ENCODE measurements at regions not wholly inside any gene's neighbourhood (a gene's known extent, or its start where the extent isn't known, plus 50 kb on each side); places are given as distances from the start of the nearest gene placed in this dataset.

DNA sequence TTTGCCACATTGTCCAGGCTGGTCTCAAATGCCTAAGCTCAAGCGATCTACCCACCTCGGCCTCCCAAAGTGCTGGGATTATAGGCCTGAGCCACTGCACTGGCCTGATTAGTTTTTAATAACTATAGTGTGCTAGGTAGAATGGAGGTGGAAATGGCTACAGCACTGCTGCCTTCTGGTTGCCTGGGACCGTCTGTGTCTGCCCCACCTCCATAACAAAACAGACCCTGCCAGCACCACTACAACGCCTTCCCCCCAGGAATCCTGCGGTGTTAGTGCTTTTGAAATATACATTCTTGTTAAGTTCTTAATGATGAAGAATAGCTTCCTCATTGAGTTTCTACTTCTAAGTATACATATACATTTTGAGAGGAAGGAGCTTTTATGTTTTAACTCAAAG lies 148.2 kb upstream of the ITGA6 start:
- TF ChIP-seq, protein P1, sequence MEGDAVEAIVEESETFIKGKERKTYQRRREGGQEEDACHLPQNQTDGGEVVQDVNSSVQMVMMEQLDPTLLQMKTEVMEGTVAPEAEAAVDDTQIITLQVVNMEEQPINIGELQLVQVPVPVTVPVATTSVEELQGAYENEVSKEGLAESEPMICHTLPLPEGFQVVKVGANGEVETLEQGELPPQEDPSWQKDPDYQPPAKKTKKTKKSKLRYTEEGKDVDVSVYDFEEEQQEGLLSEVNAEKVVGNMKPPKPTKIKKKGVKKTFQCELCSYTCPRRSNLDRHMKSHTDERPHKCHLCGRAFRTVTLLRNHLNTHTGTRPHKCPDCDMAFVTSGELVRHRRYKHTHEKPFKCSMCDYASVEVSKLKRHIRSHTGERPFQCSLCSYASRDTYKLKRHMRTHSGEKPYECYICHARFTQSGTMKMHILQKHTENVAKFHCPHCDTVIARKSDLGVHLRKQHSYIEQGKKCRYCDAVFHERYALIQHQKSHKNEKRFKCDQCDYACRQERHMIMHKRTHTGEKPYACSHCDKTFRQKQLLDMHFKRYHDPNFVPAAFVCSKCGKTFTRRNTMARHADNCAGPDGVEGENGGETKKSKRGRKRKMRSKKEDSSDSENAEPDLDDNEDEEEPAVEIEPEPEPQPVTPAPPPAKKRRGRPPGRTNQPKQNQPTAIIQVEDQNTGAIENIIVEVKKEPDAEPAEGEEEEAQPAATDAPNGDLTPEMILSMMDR (IDR thresholded peaks at IDR 0.05), result no peak
- TF ChIP-seq EZH2 (IDR thresholded peaks at IDR 0.05; ENCODE audit: borderline replicate concordance, insufficient read depth, low read depth, low read length, poor library complexity, severe bottlenecking), result no peak
